ENCODE measurements at regions not wholly inside any gene's neighbourhood (a gene's known extent, or its start where the extent isn't known, plus 50 kb on each side); places are given as distances from the start of the nearest gene placed in this dataset.
A peak's percentile ranks its signal among the peaks of the same experiment; 100 is the strongest.

- no peak for DNase-seq
- no peaks in the 10 kb centered on the region for H3K4me1 ChIP-seq
- no peak overlapping the region for H3K9ac ChIP-seq (ENCODE audit: low read depth in 2 of 2, low read length in 2 of 2)
- intact Hi-C loops (cut with DNase I), result no loop called here
- no peaks in the 10 kb centered on the region for H3K9me3 ChIP-seq
- H3K4me3 ChIP-seq, result no peak overlapping the region
- no peak overlapping the region for H3K27ac ChIP-seq
- H3K27me3 ChIP-seq, result no peaks in the 10 kb centered on the region
- TF ChIP-seq CTCF (IDR thresholded peaks at IDR 0.05), result no peak
- H3K36me3 ChIP-seq, result no peaks in the 10 kb centered on the region
Measured at GRCh38 chr15:47584316-47584715, 133.0 kb upstream of the SEMA6D start.

- no peaks in the 10 kb centered on the region for H3K4me1 ChIP-seq
- intact Hi-C loops (cut with DNase I), result no loop called here
- H3K9me3 ChIP-seq, result no peaks in the 10 kb centered on the region
- DNase-seq, result peak; percentile 82
- no peaks in the 10 kb centered on the region for H3K36me3 ChIP-seq
- H3K27ac ChIP-seq, result no peak overlapping the region
- no peak overlapping the region for H3K4me3 ChIP-seq
- no peak for TF ChIP-seq CTCF (IDR thresholded peaks at IDR 0.05)
- H3K9ac ChIP-seq (ENCODE audit: low read depth in 2 of 2, low read length in 2 of 2), result no peak overlapping the region
- H3K27me3 ChIP-seq, result no peaks in the 10 kb centered on the region
Measured at GRCh38 chr15:47586653-47587224, 130.6 kb upstream of the SEMA6D start.

- TF ChIP-seq CTCF (IDR thresholded peaks at IDR 0.05), result no peak
- no peak for DNase-seq
- no peaks in the 10 kb centered on the region for H3K36me3 ChIP-seq
- no peaks in the 10 kb centered on the region for H3K9me3 ChIP-seq
- intact Hi-C loops (cut with DNase I), result no loop called here
- no peaks in the 10 kb centered on the region for H3K27me3 ChIP-seq
- H3K4me3 ChIP-seq, result no peak overlapping the region
- no peak overlapping the region for H3K27ac ChIP-seq
- H3K4me1 ChIP-seq, result no peaks in the 10 kb centered on the region
- H3K9ac ChIP-seq (ENCODE audit: low read depth in 2 of 2, low read length in 2 of 2), result no peak overlapping the region
Measured at GRCh38 chr15:47587940-47588802, 129.1 kb upstream of the SEMA6D start.

- no peak overlapping the region for H3K9ac ChIP-seq (ENCODE audit: low read depth in 2 of 2, low read length in 2 of 2)
- H3K27me3 ChIP-seq, result no peaks in the 10 kb centered on the region
- H3K36me3 ChIP-seq, result no peaks in the 10 kb centered on the region
- H3K4me1 ChIP-seq, result no peaks in the 10 kb centered on the region
- intact Hi-C loops (cut with DNase I), result no loop called here
- H3K4me3 ChIP-seq, result no peak overlapping the region
- no peak for DNase-seq
- H3K9me3 ChIP-seq, result no peaks in the 10 kb centered on the region
- no peak for TF ChIP-seq CTCF (IDR thresholded peaks at IDR 0.05)
- no peak overlapping the region for H3K27ac ChIP-seq
Measured at GRCh38 chr15:47588958-47589357, 128.3 kb upstream of the SEMA6D start.

GRCh38 chr15:47598996-47599395 lies 118.3 kb upstream of the SEMA6D start:
- no peak for TF ChIP-seq CTCF (IDR thresholded peaks at IDR 0.05)
- intact Hi-C loops (cut with DNase I), result no loop called here
- DNase-seq, result no peak
- no peak overlapping the region for H3K27ac ChIP-seq
- H3K9ac ChIP-seq (ENCODE audit: low read depth in 2 of 2, low read length in 2 of 2), result no peak overlapping the region
- H3K27me3 ChIP-seq, result no peaks in the 10 kb centered on the region
- no peaks in the 10 kb centered on the region for H3K4me1 ChIP-seq
- H3K9me3 ChIP-seq, result no peaks in the 10 kb centered on the region
- no peak overlapping the region for H3K4me3 ChIP-seq
- no peaks in the 10 kb centered on the region for H3K36me3 ChIP-seq

Data from colonic mucosa (tissue), 4 donors.